ENCODE measurements at regions not wholly inside any gene's neighbourhood (a gene's known extent, or its start where the extent isn't known, plus 50 kb on each side); places are given as distances from the start of the nearest gene placed in this dataset.

DNA sequence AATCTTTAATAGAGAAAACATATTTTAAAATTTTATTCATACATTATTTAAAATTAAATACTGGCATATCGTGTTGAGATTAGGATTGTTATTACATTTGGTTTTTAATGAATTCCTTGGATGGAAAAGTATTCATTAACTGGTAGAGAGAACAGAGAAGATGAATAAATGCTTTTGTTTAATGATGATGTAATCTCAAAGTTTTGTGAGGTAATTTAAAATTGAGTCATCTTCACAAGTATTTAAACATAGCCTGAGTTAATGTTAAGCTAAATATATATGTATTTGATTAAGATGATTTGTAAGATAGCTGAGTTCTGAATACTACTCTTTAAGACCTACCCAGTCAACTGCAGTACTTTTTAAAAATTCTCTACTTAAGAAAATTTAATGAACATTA, 713.4 kb upstream of the VRK2 start:
- H3K79me2 ChIP-seq (ENCODE audit: insufficient read depth, low read length): no peaks in the 10 kb centered on the region
- H3K4me3 ChIP-seq (replicated peaks in 1 of 3; ENCODE audit: insufficient read depth in 1 of 3, low read depth in 2 of 3, low read length in 3 of 3): no peak overlapping the region
- no TSS peak for BruUV-seq (replicated peaks)
- WGBS (ENCODE audit: low lambda C conversion rate): 3% methylated on average over 1 of the region's 1 CpG
- no peak for DNase-seq (ENCODE audit: low spot score)
- ChIA-PET CTCF (ENCODE audit: low intra/inter-chr PET ratio, low total read pairs) (no interaction called here), POLR2A (no interaction called here)
- H4K20me1 ChIP-seq (ENCODE audit: insufficient read depth, low read length): no peaks in the 10 kb centered on the region
- H2AFZ ChIP-seq (ENCODE audit: low read length): no peak overlapping the region
- intact Hi-C loops (cut with micrococcal nuclease; ENCODE audit: unreplicated experiment): no loop called here
- H3K4me1 ChIP-seq (ENCODE audit: insufficient read depth, low read length): no peaks in the 10 kb centered on the region
- no peak for FAIRE-seq
- TF ChIP-seq, protein P1, sequence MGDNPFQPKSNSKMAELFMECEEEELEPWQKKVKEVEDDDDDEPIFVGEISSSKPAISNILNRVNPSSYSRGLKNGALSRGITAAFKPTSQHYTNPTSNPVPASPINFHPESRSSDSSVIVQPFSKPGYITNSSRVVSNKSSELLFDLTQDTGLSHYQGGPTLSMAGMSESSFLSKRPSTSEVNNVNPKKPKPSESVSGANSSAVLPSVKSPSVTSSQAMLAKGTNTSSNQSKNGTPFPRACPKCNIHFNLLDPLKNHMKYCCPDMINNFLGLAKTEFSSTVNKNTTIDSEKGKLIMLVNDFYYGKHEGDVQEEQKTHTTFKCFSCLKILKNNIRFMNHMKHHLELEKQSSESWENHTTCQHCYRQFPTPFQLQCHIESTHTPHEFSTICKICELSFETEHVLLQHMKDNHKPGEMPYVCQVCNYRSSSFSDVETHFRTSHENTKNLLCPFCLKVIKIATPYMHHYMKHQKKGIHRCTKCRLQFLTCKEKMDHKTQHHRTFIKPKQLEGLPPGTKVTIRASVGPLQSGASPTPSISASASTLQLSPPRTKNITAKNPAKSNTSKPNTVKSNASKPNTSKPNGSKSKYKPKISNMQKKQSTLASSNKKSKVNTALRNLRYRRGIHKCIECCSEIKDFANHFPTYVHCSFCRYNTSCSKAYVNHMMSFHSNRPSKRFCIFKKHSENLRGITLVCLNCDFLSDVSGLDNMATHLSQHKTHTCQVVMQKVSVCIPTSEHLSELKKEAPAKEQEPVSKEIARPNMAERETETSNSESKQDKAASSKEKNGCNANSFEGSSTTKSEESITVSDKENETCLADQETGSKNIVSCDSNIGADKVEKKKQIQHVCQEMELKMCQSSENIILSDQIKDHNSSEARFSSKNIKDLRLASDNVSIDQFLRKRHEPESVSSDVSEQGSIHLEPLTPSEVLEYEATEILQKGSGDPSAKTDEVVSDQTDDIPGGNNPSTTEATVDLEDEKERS (CRISPR knock-in tag; IDR thresholded peaks at IDR 0.05): no peak
- TF ChIP-seq ZNF646 (CRISPR knock-in tag; IDR thresholded peaks at IDR 0.05) (no peak), ATF7 (IDR thresholded peaks at IDR 0.05) (peak; percentile 91), ATF7 (CRISPR knock-in tag; IDR thresholded peaks at IDR 0.05) (no peak), ZNF124 (CRISPR knock-in tag; IDR thresholded peaks at IDR 0.05) (no peak)
- no peak overlapping the region for H3K9ac ChIP-seq (ENCODE audit: insufficient read depth, low read depth, low read length)
- H3K27me3 ChIP-seq (ENCODE audit: control insufficient read depth in 1 of 2, insufficient read depth in 2 of 2, low read length in 2 of 2): no peaks in the 10 kb centered on the region; a peak in 1 of 5 replicates
- no peak for ATAC-seq
- peaks cover 54% of the 10 kb centered on the region for H3K9me3 ChIP-seq (ENCODE audit: low read length)
- in situ Hi-C loops (cut with HindIII; ENCODE audit: extremely low pct_ligation_motif_present, low pct_unique_long_range_greater_than_20kb): no loop called here
- no peak overlapping the region for H3K27ac ChIP-seq (ENCODE audit: extremely low read length, insufficient read depth, low read length)
- no peaks in the 10 kb centered on the region for H3K36me3 ChIP-seq (replicated peaks in 1 of 2; ENCODE audit: control insufficient read depth in 1 of 2, insufficient read depth in 2 of 2, low read length in 2 of 2)
- no peak overlapping the region for H3K4me2 ChIP-seq (ENCODE audit: low read depth, low read length)
